Loucy (cell line): ENCODE measurements at regions not wholly inside any gene's neighbourhood (a gene's known extent, or its start where the extent isn't known, plus 50 kb on each side); places are given as distances from the start of the nearest gene placed in this dataset.

Source experiments
- H2AFZ ChIP-seq: fragments of 200-600 bp; sonication (generic); 2 replicates; pipeline ENCODE4 v1.6.0; 2016; ENCODE audit warnings: antibody characterized with exemption, mild to moderate bottlenecking, low read length, moderate library complexity
- H3F3A ChIP-seq: fragments of 200-600 bp; 2 replicates; pipeline ENCODE4 v1.6.0; 2016; ENCODE audit warnings: antibody characterized with exemption, low read depth, mild to moderate bottlenecking
- H3K27me3 ChIP-seq: fragments of 200-600 bp; sonication (generic); 2 replicates; pipeline ENCODE4 v1.6.1; 2014; ENCODE audit warnings: low read length, mild to moderate bottlenecking; ENCODE audit not compliant: insufficient read depth, poor library complexity, severe bottlenecking
- H3K36me3 ChIP-seq: fragments of 200-600 bp; sonication (generic); 2 replicates; pipeline ENCODE4 v1.6.1; 2016; ENCODE audit warnings: low read length; ENCODE audit not compliant: insufficient read depth
- H3K4me1 ChIP-seq: fragments of 200-600 bp; sonication (generic); 2 replicates; pipeline ENCODE4 v1.5.1; 2014; ENCODE audit warnings: low read length, mild to moderate bottlenecking; ENCODE audit not compliant: insufficient read depth, poor library complexity, severe bottlenecking
- H3K4me2 ChIP-seq: fragments of 200-600 bp; sonication (generic); 2 replicates; pipeline ENCODE4 v1.6.0; 2014; ENCODE audit warnings: antibody characterized with exemption, low read length, low read depth, mild to moderate bottlenecking; ENCODE audit not compliant: poor library complexity, severe bottlenecking
- H3K4me3 ChIP-seq: fragments of 200-600 bp; sonication (generic); 2 replicates; pipeline ENCODE4 v1.5.1; 2014; ENCODE audit warnings: low read length, mild to moderate bottlenecking, mixed read lengths; ENCODE audit not compliant: poor library complexity, severe bottlenecking
- H3K79me2 ChIP-seq: fragments of 200-600 bp; sonication (generic); 2 replicates; pipeline ENCODE4 v1.6.1; 2014; ENCODE audit warnings: low read length; ENCODE audit not compliant: insufficient read depth
- H3K9ac ChIP-seq: fragments of 200-600 bp; sonication (generic); 2 replicates; pipeline ENCODE4 v1.6.0; 2014; ENCODE audit warnings: mild to moderate bottlenecking, low read depth, low read length, moderate library complexity; ENCODE audit not compliant: poor library complexity, severe bottlenecking
- H3K9me2 ChIP-seq: fragments of 200-600 bp; sonication (generic); replicated peaks from 2 replicates; pipeline ENCODE4 v1.6.1; 2016; ENCODE audit warnings: low read depth, low read length, mixed read lengths
- H3K9me3 ChIP-seq: fragments of 200-600 bp; sonication (generic); 2 replicates; pipeline ENCODE4 v1.6.1; 2014; ENCODE audit warnings: mild to moderate bottlenecking, antibody characterized with exemption, low read length, low read depth; ENCODE audit not compliant: insufficient read depth
- H4K20me1 ChIP-seq: fragments of 200-600 bp; sonication (generic); 2 replicates; pipeline ENCODE4 v1.6.0; 2014; ENCODE audit warnings: antibody characterized with exemption, low read length, mild to moderate bottlenecking; ENCODE audit not compliant: insufficient read depth, poor library complexity, severe bottlenecking
- EZH2phosphoT487 ChIP-seq: fragments of 200-600 bp; IDR thresholded peaks from 2 replicates; pipeline ENCODE4 v1.6.1; 2018; ENCODE audit warnings: antibody characterized with exemption, mild to moderate bottlenecking, moderate library complexity, borderline replicate concordance
- TF ChIP-seq, protein P1 (sequence below): fragments of 200-600 bp; sonication (generic); conservative IDR thresholded peaks from 2 replicates; pipeline ENCODE4 v1.5.1; 2014; ENCODE audit warnings: mild to moderate bottlenecking, antibody characterized with exemption, low read length

DNA sequence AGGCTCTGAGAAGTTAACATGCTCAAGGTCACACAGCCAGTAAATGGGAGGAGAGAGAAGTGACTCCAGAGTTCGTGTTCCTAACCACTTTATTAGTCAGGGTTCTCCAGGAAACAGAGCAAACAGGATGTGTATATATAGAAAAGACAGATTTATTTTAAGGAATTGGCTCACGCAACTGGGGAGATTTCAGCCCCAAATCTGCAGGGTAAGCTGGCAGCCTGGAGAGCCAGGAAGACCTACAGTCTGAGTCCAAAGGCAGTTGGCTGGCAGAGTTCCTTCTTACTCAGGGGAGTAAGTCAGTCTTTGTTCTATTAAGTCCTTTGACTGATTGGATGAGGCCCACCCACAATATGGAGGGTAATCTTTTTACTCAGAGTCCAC lies 118.2 kb upstream of the PROK2 start:
- H4K20me1 ChIP-seq: no peaks in the 10 kb centered on the region

DNA sequence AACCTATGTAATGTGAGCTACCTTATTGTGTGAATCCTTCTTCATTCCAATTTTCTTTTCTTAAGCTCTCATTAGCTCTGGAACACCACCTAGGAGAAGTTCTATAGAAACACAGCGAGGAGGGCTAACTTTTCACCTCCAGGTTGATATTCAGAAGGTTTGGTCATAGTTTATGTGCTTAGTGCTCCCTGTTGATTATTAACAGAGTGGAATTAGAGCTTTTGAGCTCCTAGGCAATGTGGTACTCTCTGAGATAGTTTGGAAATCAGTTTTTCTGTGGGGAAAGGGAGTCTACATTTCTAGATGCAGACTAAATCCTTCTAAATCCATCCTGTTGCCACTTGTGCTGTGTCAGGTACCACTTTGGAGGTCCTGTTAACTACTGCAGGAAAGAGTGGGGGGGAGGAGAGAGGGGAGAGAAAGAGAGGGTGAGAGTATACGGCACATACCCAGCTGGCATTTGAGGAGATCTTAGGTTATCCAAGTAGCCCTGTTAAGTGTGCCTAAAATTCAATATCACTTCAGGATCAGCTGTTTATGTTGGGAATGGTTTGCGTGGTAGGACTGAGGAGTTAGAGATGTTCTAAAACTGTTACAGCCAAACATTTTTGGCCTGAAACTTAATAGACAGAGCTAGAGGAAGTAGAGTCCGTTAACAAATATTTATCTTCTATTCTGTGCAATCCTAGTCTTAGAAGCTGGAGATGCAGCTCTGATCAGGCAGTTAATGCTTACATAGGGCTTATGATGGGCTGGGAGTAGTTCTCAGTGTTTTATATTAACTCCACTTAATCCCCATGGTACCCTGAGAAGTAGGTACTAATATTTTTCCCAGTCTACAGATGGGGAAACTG lies 117.5 kb upstream of the PROK2 start:
- no peaks in the 10 kb centered on the region for H3K36me3 ChIP-seq
- H3K27me3 ChIP-seq: no peaks in the 10 kb centered on the region
- H3F3A ChIP-seq: no peaks in the 10 kb centered on the region
- no peak overlapping the region for H3K9ac ChIP-seq
- H3K4me3 ChIP-seq: no peak overlapping the region
- TF ChIP-seq, protein P1, sequence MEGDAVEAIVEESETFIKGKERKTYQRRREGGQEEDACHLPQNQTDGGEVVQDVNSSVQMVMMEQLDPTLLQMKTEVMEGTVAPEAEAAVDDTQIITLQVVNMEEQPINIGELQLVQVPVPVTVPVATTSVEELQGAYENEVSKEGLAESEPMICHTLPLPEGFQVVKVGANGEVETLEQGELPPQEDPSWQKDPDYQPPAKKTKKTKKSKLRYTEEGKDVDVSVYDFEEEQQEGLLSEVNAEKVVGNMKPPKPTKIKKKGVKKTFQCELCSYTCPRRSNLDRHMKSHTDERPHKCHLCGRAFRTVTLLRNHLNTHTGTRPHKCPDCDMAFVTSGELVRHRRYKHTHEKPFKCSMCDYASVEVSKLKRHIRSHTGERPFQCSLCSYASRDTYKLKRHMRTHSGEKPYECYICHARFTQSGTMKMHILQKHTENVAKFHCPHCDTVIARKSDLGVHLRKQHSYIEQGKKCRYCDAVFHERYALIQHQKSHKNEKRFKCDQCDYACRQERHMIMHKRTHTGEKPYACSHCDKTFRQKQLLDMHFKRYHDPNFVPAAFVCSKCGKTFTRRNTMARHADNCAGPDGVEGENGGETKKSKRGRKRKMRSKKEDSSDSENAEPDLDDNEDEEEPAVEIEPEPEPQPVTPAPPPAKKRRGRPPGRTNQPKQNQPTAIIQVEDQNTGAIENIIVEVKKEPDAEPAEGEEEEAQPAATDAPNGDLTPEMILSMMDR: no peak
- TF ChIP-seq EZH2phosphoT487: no peak
- no peak overlapping the region for H3K4me2 ChIP-seq
- no peaks in the 10 kb centered on the region for H3K9me3 ChIP-seq
- H3K79me2 ChIP-seq: no peaks in the 10 kb centered on the region
- no peaks in the 10 kb centered on the region for H4K20me1 ChIP-seq
- no peak overlapping the region for H2AFZ ChIP-seq
- no peaks in the 10 kb centered on the region for H3K9me2 ChIP-seq
- peaks cover 14% of the 10 kb centered on the region for H3K4me1 ChIP-seq

More for the DNA sequence above, 118.2 kb upstream of the PROK2 start:
- Histone ChIP-seq H3K79me2 (no peaks in the 10 kb centered on the region), H3K4me2 (no peak overlapping the region), H2AFZ (no peak overlapping the region), H3K9me3 (no peaks in the 10 kb centered on the region), H3K4me1 (peaks cover 14% of the 10 kb centered on the region), H3K4me3 (no peak overlapping the region), H3K36me3 (no peaks in the 10 kb centered on the region), H3K9me2 (no peaks in the 10 kb centered on the region), H3K9ac (no peak overlapping the region), H3F3A (no peaks in the 10 kb centered on the region), H3K27me3 (no peaks in the 10 kb centered on the region)
- no peak for TF ChIP-seq EZH2phosphoT487
- TF ChIP-seq, protein P1: no peak

DNA sequence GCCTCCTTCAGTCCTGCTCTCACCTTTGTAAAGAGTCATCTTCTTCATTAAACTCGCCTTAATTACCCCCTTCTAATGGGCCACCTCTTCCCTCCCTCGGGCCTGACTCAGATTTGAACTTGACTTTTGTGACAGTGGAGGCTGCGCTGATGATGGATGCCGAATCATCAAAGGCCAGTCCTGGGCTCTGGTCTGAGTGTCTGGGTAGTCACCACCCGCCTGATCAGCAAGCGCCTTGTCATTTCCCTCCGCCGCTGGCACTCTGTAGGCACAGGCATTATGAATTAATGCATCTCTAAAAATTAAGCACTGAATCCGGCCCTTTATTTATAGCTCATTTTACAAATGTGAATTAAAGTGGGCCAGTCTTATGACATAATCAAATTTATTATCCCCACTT lies 116.7 kb upstream of the PROK2 start:
- peaks cover 14% of the 10 kb centered on the region for H3K4me1 ChIP-seq
- no peaks in the 10 kb centered on the region for H3F3A ChIP-seq
- H2AFZ ChIP-seq: no peak overlapping the region
- H3K4me3 ChIP-seq: no peak overlapping the region
- no peaks in the 10 kb centered on the region for H3K9me3 ChIP-seq
- H3K27me3 ChIP-seq: no peaks in the 10 kb centered on the region
- no peaks in the 10 kb centered on the region for H3K79me2 ChIP-seq
- no peaks in the 10 kb centered on the region for H3K9me2 ChIP-seq
- H3K36me3 ChIP-seq: no peaks in the 10 kb centered on the region
- no peak for TF ChIP-seq EZH2phosphoT487
- TF ChIP-seq, protein P1: no peak
- no peak overlapping the region for H3K4me2 ChIP-seq
- no peaks in the 10 kb centered on the region for H4K20me1 ChIP-seq
- H3K9ac ChIP-seq: no peak overlapping the region
